CD4-positive, alpha-beta T cell treated with Interleukin-15 for 4 hours (primary cell): ENCODE measurements at regions not wholly inside any gene's neighbourhood (a gene's known extent, or its start where the extent isn't known, plus 50 kb on each side); places are given as distances from the start of the nearest gene placed in this dataset.

Source experiments
- DNase-seq: peaks from one replicate; pipeline ENCODE4 v3.0.0-alpha.2; 2020; ENCODE audit warnings: low spot score

DNA sequence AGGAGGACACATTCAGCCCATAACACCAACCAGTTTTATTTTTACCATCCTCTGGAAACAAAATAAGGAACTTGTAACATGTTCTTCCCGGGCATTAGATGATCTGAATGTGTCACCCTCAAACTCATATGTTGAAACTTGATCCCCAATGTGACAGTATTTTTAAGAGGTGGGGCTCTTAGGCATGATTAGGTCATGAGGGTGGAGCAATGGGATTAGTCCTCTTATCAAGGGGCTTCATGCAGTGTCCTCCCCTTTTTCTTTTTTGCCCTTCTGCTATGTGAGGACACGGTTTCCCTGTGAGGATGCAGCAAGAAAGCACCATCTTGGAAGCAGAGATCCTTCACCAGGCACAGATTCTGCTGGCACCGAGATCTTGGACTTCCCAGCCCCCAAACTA is 401.5 kb upstream of the TRIB2 start:
- no peak for DNase-seq

DNA sequence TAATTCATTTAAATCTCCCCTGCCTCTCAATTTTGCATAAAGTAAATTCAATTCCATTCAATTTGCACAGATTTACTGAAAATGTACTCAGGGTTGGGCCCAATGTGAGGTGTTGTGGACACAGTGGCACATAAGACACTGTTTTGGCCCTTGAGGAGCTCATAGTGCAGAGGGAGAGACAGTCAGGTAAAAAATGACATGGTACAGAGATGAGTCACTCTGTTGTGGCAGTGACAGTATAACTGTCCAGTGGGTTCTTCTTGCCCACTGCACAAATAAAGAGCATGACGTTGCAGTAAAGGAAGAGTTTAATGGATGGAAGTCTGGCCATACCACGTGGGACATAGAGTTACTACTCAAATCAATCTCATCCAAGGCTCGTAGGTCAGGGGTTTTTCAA is 400.3 kb upstream of the TRIB2 start:
- no peak for DNase-seq

DNA sequence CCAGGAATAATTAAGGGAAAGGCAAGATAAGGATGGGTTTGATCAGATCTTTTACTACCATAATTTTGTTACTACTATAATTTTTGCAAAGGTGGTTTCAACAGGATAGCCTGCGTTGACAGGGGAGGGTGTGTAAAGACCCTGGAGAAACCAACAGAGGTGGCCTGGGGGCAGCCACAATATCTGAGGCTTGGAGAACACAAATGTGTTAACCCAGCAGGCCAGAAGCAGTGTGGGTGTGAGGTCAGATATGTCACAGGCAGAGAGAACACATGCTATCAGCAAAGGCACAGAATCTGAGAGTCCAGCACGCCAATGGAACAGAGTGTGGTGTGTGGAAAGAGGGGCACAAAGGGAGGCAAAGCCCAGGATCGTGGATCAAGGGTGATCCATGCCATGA is 399.4 kb upstream of the TRIB2 start:
- no peak for DNase-seq

DNA sequence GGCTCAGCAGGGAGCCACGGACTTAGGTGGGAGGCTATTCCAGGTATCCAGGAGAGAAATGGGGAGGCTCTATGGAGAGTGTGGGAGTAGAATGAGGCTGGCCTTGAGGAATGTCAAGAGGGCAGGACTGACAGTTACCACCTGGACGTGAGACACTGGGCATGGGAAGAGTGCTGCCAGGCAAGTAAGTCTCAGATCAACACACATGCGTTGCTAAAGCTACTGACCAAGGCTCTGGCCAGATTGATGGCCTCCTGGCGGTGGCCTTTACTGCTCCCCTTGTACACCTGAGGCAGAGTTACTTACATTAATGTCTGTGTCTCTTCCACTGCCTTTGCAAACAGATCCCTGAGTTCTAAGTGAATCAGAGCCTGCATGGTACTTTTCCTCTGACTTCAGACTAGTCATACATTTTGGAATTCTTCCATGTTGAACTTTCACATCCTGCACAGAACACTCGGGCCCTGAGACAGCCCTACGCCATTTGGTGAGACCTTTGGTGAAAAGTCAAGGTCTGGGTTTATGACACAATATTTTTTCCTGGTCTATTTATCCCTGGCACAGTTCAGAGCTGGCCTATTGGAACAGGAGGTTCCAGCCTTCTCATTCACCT is 398.8 kb upstream of the TRIB2 start:
- no peak for DNase-seq

DNA sequence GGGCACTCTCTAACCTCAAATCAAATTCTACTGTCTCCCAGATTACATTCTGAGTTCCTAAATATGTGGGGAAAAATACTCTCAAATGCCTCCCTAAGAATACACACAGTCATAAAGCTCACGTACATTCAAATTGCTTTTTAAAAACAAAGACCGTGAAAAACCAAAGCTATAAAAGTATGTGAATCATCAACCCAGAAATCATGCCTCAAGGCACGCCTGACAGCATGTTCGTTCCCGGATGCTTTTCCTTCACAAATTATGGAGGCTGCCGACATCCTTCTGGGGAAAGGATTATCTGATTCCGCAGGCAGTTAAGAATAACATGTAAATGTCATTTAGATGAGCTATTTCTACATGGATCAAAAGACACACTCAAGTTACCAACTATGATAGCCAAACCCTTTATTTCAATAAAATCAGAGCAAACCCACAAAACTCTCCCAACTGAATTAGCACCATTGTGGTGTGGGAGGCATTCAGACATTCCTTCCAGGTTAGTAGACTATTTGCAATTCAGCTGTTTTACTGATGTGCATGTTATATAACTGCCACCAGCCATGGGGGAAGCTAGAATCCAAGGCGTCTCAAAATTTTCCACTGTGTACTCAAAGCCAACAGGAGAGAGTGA is 398.2 kb upstream of the TRIB2 start:
- DNase-seq, result no peak

DNA sequence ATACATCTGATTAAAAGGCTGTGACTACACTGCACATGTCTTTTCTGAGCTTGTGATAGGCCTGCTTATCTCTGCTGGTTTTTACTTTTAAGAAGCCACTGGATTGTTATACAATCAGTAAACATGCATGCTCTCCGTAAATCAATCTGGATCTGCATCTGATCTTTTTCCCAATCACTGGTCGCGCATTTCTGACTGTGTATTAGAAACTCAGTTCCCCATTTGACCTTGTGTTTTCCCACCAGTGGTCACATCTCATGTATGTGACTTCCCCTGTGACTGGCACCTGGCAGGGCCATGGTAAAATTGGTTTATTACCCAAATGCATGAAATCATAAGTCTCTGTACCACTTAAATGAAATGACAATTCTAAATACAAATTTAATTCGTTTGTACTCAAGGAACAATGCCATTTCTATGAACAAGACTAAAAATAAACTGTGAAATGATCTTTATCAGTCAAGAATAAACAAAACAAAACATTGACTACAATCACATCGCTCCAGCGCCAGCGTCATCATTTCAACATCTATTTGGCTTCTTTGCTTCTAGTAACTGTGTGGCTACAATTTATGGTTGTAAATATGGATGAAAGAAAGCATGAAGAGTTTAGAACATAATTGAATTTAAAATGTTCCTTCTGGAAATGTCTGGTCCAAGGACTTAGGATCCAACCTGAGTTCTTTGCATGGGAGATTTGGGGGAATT is 396.6 kb upstream of the TRIB2 start:
- DNase-seq, result no peak

DNA sequence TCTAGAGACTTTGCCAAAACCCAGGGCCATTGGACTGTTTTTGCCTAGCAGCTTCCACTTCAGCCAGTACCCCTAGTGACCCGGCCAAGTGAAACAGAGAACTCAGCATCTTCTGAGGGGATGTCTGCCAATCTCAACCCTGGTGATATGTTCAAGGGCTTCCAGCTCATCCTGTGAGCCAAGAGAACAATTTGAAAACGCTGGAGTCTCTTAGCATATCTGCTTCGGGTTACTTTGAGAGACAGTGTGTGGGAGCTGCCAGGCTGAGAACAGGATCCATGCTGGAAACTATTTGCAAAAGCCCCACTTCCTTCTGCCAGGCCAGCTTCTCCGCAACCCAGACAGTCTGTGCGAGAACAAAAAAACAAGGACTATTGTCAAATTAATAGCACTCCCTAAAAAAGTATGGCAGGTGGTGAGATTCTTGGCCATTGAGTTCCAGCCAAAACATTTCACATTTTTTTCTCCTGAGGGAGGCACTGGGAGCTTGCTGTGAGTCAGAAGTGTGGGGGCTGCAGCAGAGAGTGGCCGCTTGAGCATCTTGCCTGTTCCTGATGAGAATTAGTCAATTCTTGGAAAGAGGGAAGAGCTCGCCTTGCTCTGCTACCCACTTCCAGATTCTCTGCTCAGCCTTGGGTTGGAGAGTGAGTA is 395.6 kb upstream of the TRIB2 start:
- DNase-seq, result no peak

DNA sequence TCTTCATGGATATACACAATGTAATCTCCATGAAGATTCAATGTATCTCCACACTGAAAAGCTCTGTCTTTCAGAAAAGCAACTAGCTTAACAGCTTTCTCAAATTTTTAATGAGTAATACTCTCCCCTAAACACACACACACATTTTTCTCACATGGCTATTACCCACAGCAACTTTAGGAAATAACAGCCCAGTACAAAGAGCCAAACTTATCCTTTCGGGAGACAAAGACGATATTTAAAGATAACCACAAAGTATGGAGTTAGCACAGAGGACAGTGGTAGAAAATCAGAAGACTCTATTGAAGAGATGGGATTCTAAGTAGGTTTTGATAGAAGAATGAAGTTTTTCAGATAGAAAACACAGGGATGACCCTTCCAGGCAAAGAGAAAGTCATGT is 394.9 kb upstream of the TRIB2 start:
- DNase-seq, result no peak

DNA sequence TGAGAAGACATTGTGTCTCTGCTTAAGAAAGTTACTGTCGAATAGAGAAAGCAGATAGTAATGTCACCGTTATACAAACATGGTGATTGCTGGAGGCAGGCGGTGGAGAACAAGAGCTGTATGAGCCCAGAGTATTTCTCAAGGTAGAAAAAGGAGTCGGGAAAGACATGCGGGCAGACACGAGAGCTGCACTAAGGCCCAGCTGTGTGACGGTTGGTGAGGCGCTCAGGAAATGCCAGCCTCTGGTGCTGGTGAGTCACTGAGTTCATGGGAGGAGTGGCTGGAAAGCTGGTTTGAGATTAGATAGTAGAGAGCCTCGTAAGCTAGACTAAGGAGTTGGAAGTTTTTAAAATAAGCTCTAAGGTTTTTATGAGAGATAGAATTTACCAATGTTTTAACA is 390.9 kb upstream of the TRIB2 start:
- no peak for DNase-seq

DNA sequence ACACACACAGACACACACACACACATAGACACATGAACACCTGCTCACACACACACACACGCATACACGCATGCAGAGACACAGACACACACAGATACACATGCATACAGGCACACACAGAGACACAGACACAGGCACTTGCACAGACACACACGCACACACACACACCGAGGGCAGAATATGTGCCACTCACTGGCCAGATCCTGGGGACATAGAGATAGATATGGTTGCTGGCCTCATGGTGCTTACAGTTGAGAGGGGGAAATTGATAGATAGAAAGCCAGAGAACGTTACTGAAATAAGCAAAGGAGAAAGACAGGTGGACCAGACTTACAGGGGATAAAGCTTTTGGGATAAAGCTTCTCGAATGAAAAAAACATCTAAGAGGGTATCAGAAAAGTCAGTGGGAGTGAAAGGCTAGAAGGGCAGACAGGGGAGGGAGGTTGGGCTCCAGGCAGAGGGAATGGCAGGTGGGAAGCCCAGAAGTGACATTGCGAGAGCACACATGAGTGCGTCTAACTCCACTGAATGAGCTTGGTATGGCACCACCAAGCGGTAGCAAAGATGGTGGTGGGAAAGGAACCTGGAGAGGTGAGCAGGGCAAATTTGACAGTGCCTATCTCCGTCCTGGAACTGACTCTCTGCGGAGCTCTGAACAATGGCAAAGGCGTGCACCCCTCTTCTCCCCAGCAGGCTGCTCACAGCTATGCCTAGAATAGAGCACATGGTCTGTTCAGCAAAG is 390.1 kb upstream of the TRIB2 start:
- DNase-seq, result no peak

DNA sequence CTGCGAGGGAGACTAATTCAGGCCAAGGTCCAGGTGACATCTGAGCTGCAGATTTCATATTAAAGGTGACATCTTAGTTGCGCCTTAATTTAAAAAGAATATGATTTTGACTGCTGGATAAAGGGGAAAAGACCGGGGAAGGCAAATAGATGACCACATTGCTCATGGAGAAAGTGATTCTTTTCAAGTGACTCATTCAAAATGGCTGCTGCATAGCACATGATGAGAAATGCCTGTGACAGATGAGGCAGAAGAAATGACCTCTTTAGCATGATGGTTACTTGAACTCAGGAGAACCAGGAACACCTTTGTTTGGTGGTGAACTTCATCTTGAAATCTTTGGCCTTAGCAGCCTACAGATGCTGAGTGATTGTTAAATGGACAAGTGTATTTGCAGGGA is 385.8 kb upstream of the TRIB2 start:
- no peak for DNase-seq

DNA sequence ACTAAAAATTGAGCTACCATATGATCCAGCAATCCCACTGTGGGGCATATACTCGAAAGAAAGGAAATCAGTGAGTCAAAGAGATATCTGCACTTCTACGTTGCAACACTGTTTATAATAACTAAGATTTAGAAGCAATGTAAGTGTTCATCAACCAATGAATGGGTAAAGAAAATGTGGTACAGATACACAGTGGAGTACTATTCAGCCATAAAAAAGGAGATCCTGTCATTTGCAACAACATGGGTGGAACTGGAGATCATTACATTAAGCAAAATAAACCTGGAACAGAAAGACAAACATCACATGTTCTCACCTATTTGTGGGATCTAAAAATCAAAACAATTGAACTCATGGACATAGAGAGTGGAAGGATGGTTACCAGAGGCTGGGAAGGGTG is 385.0 kb upstream of the TRIB2 start:
- DNase-seq, result no peak

DNA sequence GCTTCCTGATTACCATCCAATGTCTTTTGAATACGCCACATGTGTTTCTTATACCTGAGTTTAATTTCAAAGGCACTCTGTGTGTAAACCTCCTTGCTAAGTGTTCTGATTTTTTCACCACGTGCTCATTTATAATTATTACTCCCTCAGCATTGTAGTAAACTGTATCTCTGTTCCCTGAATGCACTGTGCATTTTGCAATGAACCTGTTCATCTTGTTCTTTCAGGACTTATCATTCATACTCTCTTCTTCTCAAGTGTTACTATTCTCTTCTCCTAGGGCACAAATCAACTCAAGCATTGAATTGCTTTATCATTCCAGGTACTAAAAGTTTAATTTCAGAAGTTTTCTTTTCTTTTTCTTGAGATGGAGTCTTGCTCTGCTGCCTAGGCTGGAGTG is 383.4 kb upstream of the TRIB2 start:
- DNase-seq, result no peak

DNA sequence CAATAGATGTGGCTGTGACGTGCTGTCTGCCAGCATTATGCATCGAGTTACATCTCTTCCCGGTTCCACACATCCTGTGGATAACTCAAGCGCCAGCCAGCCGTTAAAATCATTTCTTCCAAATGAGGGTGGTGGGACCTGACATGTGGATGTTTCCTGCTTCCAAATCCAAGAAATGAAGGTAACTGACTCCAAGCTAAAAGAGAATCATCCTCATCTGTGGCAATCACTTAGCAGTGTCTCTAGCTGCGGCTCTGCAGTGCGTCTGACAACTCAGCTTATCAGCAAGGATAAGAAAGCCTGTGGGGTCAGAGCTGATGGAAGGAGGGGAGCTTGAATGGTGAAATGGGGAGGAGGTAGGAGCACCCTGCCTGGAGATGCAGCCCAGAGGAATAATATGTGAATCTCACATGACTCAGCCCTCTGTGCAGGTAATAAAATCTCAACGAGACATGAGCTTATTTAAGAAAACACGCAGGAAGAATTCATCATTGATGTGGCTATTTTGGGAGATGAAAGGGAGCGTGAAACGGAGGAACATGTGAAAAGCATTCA is 382.2 kb upstream of the TRIB2 start:
- DNase-seq, result no peak

DNA sequence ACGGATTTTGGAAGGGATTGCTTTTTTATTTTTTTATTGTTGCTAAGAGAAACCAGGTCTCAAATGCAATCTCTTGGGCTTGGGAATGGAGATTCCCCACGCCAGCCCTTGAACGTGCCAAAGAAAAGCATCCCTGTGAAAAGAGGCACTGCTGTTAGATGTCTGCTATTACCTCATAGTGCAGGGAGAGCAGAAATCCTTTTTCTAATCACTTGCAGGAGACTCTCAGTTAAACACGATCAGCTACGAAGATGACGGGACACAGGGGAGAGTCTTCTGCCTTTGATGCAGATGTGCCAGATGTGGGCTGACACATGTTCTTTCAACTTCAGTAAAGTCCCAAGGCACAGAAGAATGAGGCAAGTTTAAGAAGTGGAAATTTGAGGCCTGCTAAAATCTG is 381.6 kb upstream of the TRIB2 start:
- DNase-seq, result no peak

DNA sequence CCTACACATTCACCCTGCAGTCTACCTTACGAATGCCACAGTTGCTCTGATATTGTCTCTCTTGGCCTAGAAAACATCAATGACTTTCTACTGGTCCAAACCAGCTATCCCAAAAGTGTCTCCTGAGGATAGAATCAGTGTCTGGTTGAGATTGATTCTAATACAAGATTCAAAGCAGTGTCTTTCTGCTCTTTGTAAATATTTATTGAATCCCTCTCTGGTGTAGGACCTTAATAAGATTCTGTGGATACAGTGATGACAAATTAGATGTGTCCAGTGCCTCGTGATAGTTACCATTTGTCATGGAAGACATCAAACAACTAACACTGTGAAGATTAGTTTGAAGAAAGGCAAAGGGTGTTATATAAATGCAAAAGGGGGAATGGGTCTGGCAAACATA is 380.7 kb upstream of the TRIB2 start:
- DNase-seq, result no peak

DNA sequence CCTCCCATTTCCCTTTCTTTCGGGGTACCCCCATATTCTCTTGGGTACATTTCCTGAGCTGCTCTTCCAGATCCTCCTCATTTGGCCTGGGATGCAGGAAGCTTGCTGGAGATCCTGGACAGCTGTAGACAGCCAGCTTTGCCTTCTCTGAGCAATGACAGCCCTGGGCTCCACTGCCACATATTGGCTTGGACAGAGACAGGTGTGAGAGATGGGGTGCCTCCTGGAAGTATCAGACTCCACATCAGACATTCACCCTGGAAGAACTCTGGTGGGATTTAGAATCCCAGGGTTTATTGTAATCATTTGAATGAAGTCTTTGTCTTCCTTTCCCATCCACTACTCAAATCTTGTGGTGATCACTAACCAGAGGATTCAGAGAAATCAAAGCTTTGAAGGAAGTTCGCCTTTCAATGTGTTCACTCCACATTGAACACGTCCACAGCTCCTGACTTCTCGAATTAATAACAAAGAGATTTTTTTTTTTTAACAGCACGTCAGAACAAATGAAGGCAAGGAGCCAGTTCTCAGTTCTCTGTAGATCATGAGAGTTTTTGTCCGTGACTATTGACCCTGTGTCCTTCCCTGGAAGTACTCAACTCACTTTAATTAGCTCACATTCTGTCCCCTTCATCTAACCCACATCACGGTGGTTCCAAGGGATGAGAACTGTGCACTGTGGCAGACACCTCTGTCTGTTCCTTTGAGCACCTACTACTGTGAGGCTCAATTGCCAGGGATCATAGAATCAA is 377.6 kb upstream of the TRIB2 start:
- no peak for DNase-seq

DNA sequence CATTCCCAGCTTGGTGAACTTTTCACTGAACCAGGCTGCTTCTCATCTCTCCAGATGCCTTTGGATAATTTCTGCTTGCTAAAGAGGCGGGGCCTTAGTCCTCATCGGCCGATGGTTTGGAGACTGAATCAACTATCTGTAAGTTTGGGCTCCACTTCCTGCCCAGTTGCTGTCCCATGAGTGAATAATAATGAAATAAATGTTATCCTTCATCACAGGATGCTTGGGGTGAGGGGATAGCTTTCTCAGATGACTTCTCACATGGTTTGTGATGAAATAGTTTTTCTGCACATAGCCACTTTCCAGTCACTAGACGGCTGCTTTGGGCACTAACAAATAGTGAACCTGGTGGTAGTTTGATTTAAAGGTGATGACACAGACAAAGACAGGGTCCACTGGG is 376.6 kb upstream of the TRIB2 start:
- DNase-seq, result no peak

DNA sequence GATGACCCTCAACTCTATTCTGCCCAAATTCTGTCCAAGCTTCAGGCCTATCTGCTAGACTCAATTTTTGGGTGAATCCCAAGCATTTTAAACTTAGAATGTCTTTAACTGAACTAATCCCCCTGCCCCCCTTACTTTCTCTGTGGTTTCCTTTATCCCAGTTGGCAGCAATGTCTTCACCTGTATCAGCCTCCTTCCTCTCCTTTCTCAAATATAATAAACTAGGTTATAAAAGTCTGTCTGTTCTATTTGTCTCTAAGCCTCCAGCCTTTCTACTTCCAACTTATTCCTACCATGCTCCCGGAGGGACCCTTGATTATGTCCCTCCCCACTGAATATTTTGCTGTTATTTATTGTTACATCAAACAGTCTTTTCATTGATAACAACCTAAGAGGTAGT is 375.5 kb upstream of the TRIB2 start:
- DNase-seq, result no peak

DNA sequence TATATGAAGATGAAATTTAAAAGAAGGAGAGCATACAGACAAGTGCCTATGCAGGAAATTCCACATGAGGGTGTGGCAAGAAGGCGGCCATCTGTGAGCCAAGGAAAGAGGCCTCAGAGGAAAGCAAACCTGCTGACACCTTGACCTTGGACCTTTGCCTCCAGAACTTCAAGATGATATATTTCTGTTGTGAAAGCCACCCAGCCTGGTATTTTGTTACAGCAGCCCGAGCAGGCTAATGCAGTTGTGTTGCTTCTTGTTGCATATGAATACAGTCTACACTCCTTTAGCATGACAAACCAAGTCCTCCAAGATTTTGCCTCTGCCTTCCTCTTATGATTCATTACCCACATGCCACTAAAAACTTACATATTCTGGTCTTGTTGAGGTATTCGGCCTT is 374.8 kb upstream of the TRIB2 start:
- DNase-seq, result no peak

DNA sequence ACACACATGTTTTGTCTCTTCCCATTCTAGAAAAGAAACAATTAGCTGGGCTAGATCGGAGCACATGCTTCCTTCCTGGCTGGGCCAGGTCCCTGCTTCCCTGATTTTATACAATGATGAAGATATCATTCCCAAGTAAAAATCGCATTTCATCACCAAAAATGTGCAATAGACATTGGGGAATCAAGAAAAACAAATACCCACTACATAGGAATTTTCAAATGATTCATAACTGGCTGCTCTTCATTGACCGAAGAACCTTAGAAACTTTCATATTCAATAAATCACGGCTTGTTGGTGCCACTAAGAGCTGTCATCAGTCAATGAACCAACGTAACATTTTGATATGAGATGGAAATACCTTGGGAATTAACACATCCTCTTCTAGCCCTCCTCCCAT is 373.6 kb upstream of the TRIB2 start:
- no peak for DNase-seq

DNA sequence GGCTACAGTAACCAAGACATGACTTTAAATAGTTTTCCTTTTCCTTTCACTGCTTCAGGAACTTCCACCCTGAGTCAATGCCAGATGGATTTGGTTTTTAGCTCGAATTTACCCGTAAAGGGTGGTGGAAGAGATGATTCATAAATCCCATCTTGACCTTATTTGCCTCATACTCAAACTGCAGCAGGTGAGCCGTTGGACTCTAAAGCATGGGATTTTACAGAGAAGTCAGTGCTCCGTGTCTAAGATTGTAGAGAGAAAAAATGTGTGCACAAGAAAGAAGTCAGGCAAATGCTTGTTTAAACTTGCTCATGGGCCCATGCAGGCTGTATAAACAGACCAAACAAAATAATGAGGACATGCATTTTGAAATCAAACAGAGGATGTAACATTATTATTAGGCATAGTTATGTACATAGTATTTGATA is 369.7 kb upstream of the TRIB2 start:
- DNase-seq, result no peak
